SK-N-SH (cell line): ENCODE measurements at regions not wholly inside any gene's neighbourhood (a gene's known extent, or its start where the extent isn't known, plus 50 kb on each side); places are given as distances from the start of the nearest gene placed in this dataset.

Experiments used
- CTCF ChIA-PET: fragments of 300-600, 350-600 bp; formaldehyde crosslinking; extraction: SDS; loops from one replicate; lab custom pipeline; 2021; lab: Yijun Ruan, JAX
- POLR2A ChIA-PET: fragments of 350-600 bp; sonication (Branson Sonifier 250); formaldehyde crosslinking; extraction: SDS; loops from one replicate; lab custom pipeline; 2020; ENCODE audit warnings: antibody characterized with exemption, inconsistent platforms; lab: Yijun Ruan, JAX
- DNase-seq: peaks from one replicate; pipeline ENCODE4 v3.0.0; 2012
- H2AFZ ChIP-seq: fragments of 200-600 bp; sonication (generic); 2 replicates; pipeline ENCODE4 v1.8.1; 2016; ENCODE audit warnings: antibody characterized with exemption, mild to moderate bottlenecking, low read depth
- H3F3A ChIP-seq: fragments of 200-600 bp; sonication (generic); replicated peaks from 2 replicates; pipeline ENCODE3; 2016; ENCODE audit warnings: antibody characterized with exemption, mild to moderate bottlenecking; ENCODE audit not compliant: insufficient read depth
- H3K27ac ChIP-seq, 2 experiments: fragments of 200-500 bp in 1 of 2; fragments of 200-600 bp in 1 of 2; sonication (Bioruptor generic) in 1 of 2; sonication (generic), shearing (Covaris generic) in 1 of 2; 2 replicates each; pipeline versions ENCODE4 v1.5.1 to v1.6.1; 2014 to 2016; ENCODE audit warnings: low read depth in 2 of 2, inconsistent platforms in 1 of 2, low read length in 1 of 2, mild to moderate bottlenecking in 1 of 2, mixed read lengths in 1 of 2
- H3K27me3 ChIP-seq: fragments of 200-600 bp; sonication (generic), shearing (Covaris generic); 2 replicates; pipeline ENCODE4 v1.6.1; 2016; ENCODE audit warnings: mixed run types; ENCODE audit not compliant: insufficient read depth
- H3K36me3 ChIP-seq, 2 experiments: fragments of 200-500 bp in 1 of 2; fragments of 200-600 bp in 1 of 2; sonication (Bioruptor generic) in 1 of 2; sonication (generic) in 1 of 2; replicated peaks in 1 of 2; 2 replicates each; pipeline versions ENCODE3 to v1.5.1; 2014 to 2016; ENCODE audit warnings: low read length in 1 of 2, mild to moderate bottlenecking in 1 of 2; ENCODE audit not compliant: insufficient read depth in 2 of 2, control insufficient read depth in 1 of 2
- H3K4me1 ChIP-seq, 2 experiments: fragments of 200-500 bp in 1 of 2; fragments of 200-600 bp in 1 of 2; sonication (Bioruptor generic) in 1 of 2; sonication (generic), shearing (Covaris generic) in 1 of 2; 2 replicates each; pipeline versions ENCODE4 v1.5.1 to v1.6.1; 2014 to 2016; ENCODE audit warnings: low read depth in 1 of 2, low read length in 1 of 2, mixed run types in 1 of 2; ENCODE audit not compliant: insufficient read depth in 2 of 2, control insufficient read depth in 1 of 2
- H3K4me2 ChIP-seq: fragments of 200-600 bp; sonication (generic), shearing (Covaris generic); 2 replicates; pipeline ENCODE4 v1.6.1; 2017; ENCODE audit warnings: mixed run types
- H3K4me3 ChIP-seq, 2 experiments: fragments of 200-500 bp in 1 of 2; fragments of 200-600 bp in 1 of 2; sonication (Bioruptor generic) in 1 of 2; sonication (generic), shearing (Covaris generic) in 1 of 2; 2 replicates each; pipeline versions ENCODE4 v1.5.1 to v1.8.1; 2014 to 2016; ENCODE audit warnings: low read depth in 2 of 2, inconsistent platforms in 1 of 2, low read length in 1 of 2, mild to moderate bottlenecking in 1 of 2, mixed read lengths in 1 of 2, moderate library complexity in 1 of 2
- H3K79me2 ChIP-seq: fragments of 200-600 bp; sonication (generic); 2 replicates; pipeline ENCODE4 v1.8.1; 2017; ENCODE audit warnings: mild to moderate bottlenecking; ENCODE audit not compliant: insufficient read depth
- H3K9ac ChIP-seq: fragments of 200-600 bp; sonication (generic); 2 replicates; pipeline ENCODE4 v1.6.1; 2017; ENCODE audit warnings: mixed run types
- H3K9me2 ChIP-seq: fragments of 200-600 bp; sonication (generic); 2 replicates; pipeline ENCODE4 v1.6.1; 2017; ENCODE audit warnings: mixed run types
- H3K9me3 ChIP-seq: fragments of 200-600 bp; sonication (generic); 2 replicates; pipeline ENCODE4 v1.6.1; 2017; ENCODE audit warnings: mixed run types, mild to moderate bottlenecking, moderate library complexity
- H4K20me1 ChIP-seq: fragments of 200-600 bp; sonication (generic); 2 replicates; pipeline ENCODE4 v1.6.1; 2017; ENCODE audit warnings: mild to moderate bottlenecking, mixed run types; ENCODE audit not compliant: insufficient read depth
- ELF1 ChIP-seq: IDR thresholded peaks from 2 replicates; pipeline ENCODE4 v1.4.0; 2012
- EP300 ChIP-seq, 2 experiments: IDR thresholded peaks; 2 replicates each; pipeline versions ENCODE4 v1.4.0 to v1.6.1; 2012; ENCODE audit warnings: borderline replicate concordance in 1 of 2, low read depth in 1 of 2, low read length in 1 of 2
- EZH2phosphoT487 ChIP-seq: fragments of 200-600 bp; sonication (generic); IDR thresholded peaks from 2 replicates; pipeline ENCODE4 v1.6.1; 2017; ENCODE audit warnings: low read depth, mixed run types, mild to moderate bottlenecking, antibody characterized with exemption, moderate library complexity, borderline replicate concordance
- FOXJ3 ChIP-seq: sonication (generic); formaldehyde crosslinking; IDR thresholded peaks from 2 replicates; pipeline ENCODE4 v1.5.1; 2020; ENCODE audit warnings: mild to moderate bottlenecking, missing genetic modification reagents
- FOXM1 ChIP-seq: IDR thresholded peaks from 2 replicates; pipeline ENCODE4 v1.4.0; 2012; ENCODE audit warnings: low read depth, mild to moderate bottlenecking
- GATA2 ChIP-seq: sonication (generic); formaldehyde crosslinking; IDR thresholded peaks from 2 replicates; pipeline ENCODE4 v1.5.0; 2020; ENCODE audit warnings: mild to moderate bottlenecking, missing genetic modification reagents
- MAX ChIP-seq: IDR thresholded peaks from 2 replicates; pipeline ENCODE4 v1.4.0; 2012; ENCODE audit warnings: low read depth
- NRF1 ChIP-seq: IDR thresholded peaks from 2 replicates; pipeline ENCODE4 v1.6.1; 2012; ENCODE audit warnings: low read depth, mild to moderate bottlenecking, low read length
- PBX3 ChIP-seq: IDR thresholded peaks from 2 replicates; pipeline ENCODE4; 2012
- POLR2AphosphoS5 ChIP-seq: IDR thresholded peaks from 2 replicates; pipeline ENCODE4 v1.6.1; 2012; ENCODE audit warnings: low read depth, low read length
- RAD21 ChIP-seq: IDR thresholded peaks from 2 replicates; pipeline ENCODE4 v1.6.1; 2012; ENCODE audit warnings: mild to moderate bottlenecking, low read length
- RCOR1 ChIP-seq: fragments of 150-350 bp; IDR thresholded peaks from 2 replicates; pipeline ENCODE4 v1.6.1; 2017; ENCODE audit warnings: antibody characterized with exemption, low read length
- SIN3A ChIP-seq: IDR thresholded peaks from 2 replicates; pipeline ENCODE4 v1.6.1; 2012; ENCODE audit warnings: low read depth, mild to moderate bottlenecking, low read length, moderate library complexity, borderline replicate concordance
- SMC3 ChIP-seq: IDR thresholded peaks from 2 replicates; pipeline ENCODE4 v1.6.1; 2012; ENCODE audit warnings: low read depth, low read length, improper control_type of control experiment
- USF1 ChIP-seq: IDR thresholded peaks from 2 replicates; pipeline ENCODE4 v1.4.0; 2012; ENCODE audit warnings: low read depth, borderline replicate concordance

GRCh38 chr14:82520765-82521164 lies 987.1 kb upstream of the SEL1L start (continued):
- TF ChIP-seq USF1: no peak
- no peak for TF ChIP-seq FOXM1
- TF ChIP-seq SMC3: no peak
- no peak for TF ChIP-seq EP300 (IDR thresholded peaks at IDR 0.05; ENCODE audit: borderline replicate concordance in 1 of 2, low read depth in 1 of 2, low read length in 1 of 2)
- TF ChIP-seq RCOR1: no peak
- TF ChIP-seq EZH2phosphoT487: no peak
- no peak for TF ChIP-seq NRF1
- TF ChIP-seq GATA2: no peak
- no peak for TF ChIP-seq MAX
- no peak for TF ChIP-seq POLR2AphosphoS5

GRCh38 chr14:82521191-82521590 lies 987.5 kb upstream of the SEL1L start:
- no peaks in the 10 kb centered on the region for H3K4me1 ChIP-seq
- no peaks in the 10 kb centered on the region for H3K9me2 ChIP-seq
- no peak overlapping the region for H3K27ac ChIP-seq
- TF ChIP-seq SIN3A (no peak), ELF1 (no peak), FOXM1 (no peak), RAD21 (no peak), FOXJ3 (CRISPR knock-in tag) (no peak), MAX (no peak), USF1 (no peak), PBX3 (no peak)
- TF ChIP-seq, all 33 proteins: peak for 0
- ChIA-PET CTCF (no interaction called here), POLR2A (no interaction called here)
- Histone ChIP-seq H3K4me2 (no peak overlapping the region), H3K4me3 (no peak overlapping the region), H3K36me3 (no peaks in the 10 kb centered on the region), H3K79me2 (no peaks in the 10 kb centered on the region), H3F3A (no peaks in the 10 kb centered on the region), H4K20me1 (no peaks in the 10 kb centered on the region), H3K9ac (no peak overlapping the region), H2AFZ (no peak overlapping the region), H3K9me3 (no peaks in the 10 kb centered on the region), H3K27me3 (no peaks in the 10 kb centered on the region)
- DNase-seq: no peak
